ENCODE measurements at regions not wholly inside any gene's neighbourhood (a gene's known extent, or its start where the extent isn't known, plus 50 kb on each side); places are given as distances from the start of the nearest gene placed in this dataset.

DNA sequence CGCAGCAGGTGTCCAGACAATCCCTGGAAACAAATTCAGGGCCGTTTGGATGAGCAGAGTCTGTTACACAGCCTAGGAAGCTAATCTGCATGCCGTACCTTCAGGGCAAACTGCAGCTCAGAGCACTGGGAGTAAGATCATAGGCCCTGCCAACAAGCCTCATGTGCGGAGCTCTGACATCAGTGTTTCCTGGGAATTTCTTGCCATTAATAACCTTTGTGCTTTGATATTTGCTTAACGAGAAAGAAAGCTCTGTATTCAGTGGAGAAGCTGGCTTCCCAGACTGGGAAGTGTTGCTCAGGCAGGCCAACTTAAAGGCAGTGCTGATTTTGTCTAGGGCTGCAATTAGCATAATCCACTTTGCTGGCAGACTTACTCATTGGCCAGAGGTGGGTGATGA is 116.1 kb upstream of the KLHL25 start:
- H2AFZ ChIP-seq (ENCODE audit: low read depth, low read length): no peak overlapping the region
- POLR2A ChIA-PET: no interaction called here
- intact Hi-C loops (cut with micrococcal nuclease) (no loop called here), dilution Hi-C loops (cut with MboI; ENCODE audit: extremely low pct_ligation_motif_present, low sequenced_read_pairs) (no loop called here)
- H3K27ac ChIP-seq (ENCODE audit: insufficient read depth, low read depth, low read length): no peak overlapping the region
- DNase-seq (ENCODE audit: low read depth, low spot score) (no peak), FAIRE-seq (no peak)
- no peaks in the 10 kb centered on the region for H3K4me1 ChIP-seq (ENCODE audit: control insufficient read depth, extremely low read depth, insufficient read depth, low read length)
- TF ChIP-seq FOS (IDR thresholded peaks at IDR 0.05; ENCODE audit: borderline replicate concordance, insufficient read depth, low read length): no peak
- TF ChIP-seq, protein P1, sequence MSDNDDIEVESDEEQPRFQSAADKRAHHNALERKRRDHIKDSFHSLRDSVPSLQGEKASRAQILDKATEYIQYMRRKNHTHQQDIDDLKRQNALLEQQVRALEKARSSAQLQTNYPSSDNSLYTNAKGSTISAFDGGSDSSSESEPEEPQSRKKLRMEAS (IDR thresholded peaks at IDR 0.05; ENCODE audit: insufficient read depth, insufficient read length): no peak
- no peak for TF ChIP-seq GATA2 (IDR thresholded peaks at IDR 0.05; ENCODE audit: insufficient read depth, insufficient read length, low read depth, low read length)
- no peak for TF ChIP-seq JUN (IDR thresholded peaks at IDR 0.05; ENCODE audit: borderline replicate concordance, insufficient read depth, insufficient read length, low read depth)
- TF ChIP-seq, protein P2, sequence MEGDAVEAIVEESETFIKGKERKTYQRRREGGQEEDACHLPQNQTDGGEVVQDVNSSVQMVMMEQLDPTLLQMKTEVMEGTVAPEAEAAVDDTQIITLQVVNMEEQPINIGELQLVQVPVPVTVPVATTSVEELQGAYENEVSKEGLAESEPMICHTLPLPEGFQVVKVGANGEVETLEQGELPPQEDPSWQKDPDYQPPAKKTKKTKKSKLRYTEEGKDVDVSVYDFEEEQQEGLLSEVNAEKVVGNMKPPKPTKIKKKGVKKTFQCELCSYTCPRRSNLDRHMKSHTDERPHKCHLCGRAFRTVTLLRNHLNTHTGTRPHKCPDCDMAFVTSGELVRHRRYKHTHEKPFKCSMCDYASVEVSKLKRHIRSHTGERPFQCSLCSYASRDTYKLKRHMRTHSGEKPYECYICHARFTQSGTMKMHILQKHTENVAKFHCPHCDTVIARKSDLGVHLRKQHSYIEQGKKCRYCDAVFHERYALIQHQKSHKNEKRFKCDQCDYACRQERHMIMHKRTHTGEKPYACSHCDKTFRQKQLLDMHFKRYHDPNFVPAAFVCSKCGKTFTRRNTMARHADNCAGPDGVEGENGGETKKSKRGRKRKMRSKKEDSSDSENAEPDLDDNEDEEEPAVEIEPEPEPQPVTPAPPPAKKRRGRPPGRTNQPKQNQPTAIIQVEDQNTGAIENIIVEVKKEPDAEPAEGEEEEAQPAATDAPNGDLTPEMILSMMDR (IDR thresholded peaks at IDR 0.05; ENCODE audit: extremely low read depth in 1 of 2, insufficient read depth in 1 of 2, low read depth in 1 of 2, low read length in 2 of 2): no peak
- TF ChIP-seq POLR2AphosphoS5 (IDR thresholded peaks at IDR 0.05; ENCODE audit: insufficient read depth, low read depth, low read length): no peak
- TF ChIP-seq MYC (IDR thresholded peaks at IDR 0.05; ENCODE audit: low read depth, low read length): no peak
- TF ChIP-seq EZH2 (IDR thresholded peaks at IDR 0.05; ENCODE audit: borderline replicate concordance, low read depth, low read length, severe bottlenecking): no peak
- no peak for TF ChIP-seq POLR2A (IDR thresholded peaks at IDR 0.05; ENCODE audit: low read depth, low read length)
- CTCF ChIA-PET: no interaction called here
- H4K20me1 ChIP-seq (replicated peaks; ENCODE audit: control insufficient read depth, extremely low read depth, insufficient read depth, low read length): no peaks in the 10 kb centered on the region
- H3K9me1 ChIP-seq (replicated peaks; ENCODE audit: control insufficient read depth, extremely low read depth, insufficient read depth, low read length): no peaks in the 10 kb centered on the region
- no peak overlapping the region for H3K9ac ChIP-seq (replicated peaks; ENCODE audit: extremely low read depth, insufficient read depth, low read length)
- no peaks in the 10 kb centered on the region for H3K36me3 ChIP-seq (ENCODE audit: control insufficient read depth in 2 of 2, extremely low read depth in 1 of 2, insufficient read depth in 2 of 2, low read length in 2 of 2)
- no peaks in the 10 kb centered on the region for H3K27me3 ChIP-seq (ENCODE audit: control insufficient read depth in 2 of 2, insufficient read depth in 2 of 2, low read length in 2 of 2)
- no peaks in the 10 kb centered on the region for H3K79me2 ChIP-seq (ENCODE audit: control insufficient read depth, insufficient read depth, low read length)
- H3K9me3 ChIP-seq (replicated peaks; ENCODE audit: control insufficient read depth, insufficient read depth, low read length): no peaks in the 10 kb centered on the region
- no TSS peak for BruUV-seq (replicated peaks)
- H3K4me2 ChIP-seq (ENCODE audit: insufficient read depth, low read length): no peak overlapping the region
- H3K4me3 ChIP-seq (replicated peaks in 1 of 3; ENCODE audit: insufficient read depth in 1 of 3, low read depth in 1 of 3, low read length in 3 of 3): no peak overlapping the region

Measured in endothelial cell of umbilical vein (primary cell).